ENCODE measurements at regions not wholly inside any gene's neighbourhood (a gene's known extent, or its start where the extent isn't known, plus 50 kb on each side); places are given as distances from the start of the nearest gene placed in this dataset.

DNA sequence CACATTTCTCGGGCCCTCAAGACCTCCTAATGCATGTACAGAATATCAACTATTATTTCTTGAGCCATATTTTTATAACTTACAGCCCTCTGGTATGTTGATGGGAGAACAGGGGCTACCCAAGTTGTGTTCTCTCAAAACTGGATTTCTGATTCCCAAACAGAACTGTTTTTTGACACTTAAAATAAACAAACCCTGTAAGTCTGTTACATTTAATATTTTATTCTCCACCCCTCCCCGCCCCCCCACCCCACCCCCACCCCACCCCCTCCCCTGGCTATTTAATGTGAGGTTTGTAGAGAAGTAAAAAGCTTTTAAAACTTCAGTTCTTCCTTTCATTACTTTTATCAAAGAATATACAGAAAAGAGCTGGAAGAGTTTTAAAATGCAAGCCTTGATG lies 77.9 kb downstream of the FOXB2 start (continued):
- TF ChIP-seq ZNF462 (CRISPR knock-in tag; IDR thresholded peaks at IDR 0.05) (no peak), JUNB (IDR thresholded peaks at IDR 0.05; ENCODE audit: unreplicated experiment) (no peak), ZNF114 (CRISPR knock-in tag; IDR thresholded peaks at IDR 0.05) (no peak), EZH2phosphoT487 (IDR thresholded peaks at IDR 0.05; ENCODE audit: unreplicated experiment) (no peak), CREB1 (CRISPR knock-in tag; IDR thresholded peaks at IDR 0.05; ENCODE audit: low read depth) (no peak), POLR2AphosphoS5 (IDR thresholded peaks at IDR 0.05; ENCODE audit: low read depth) (no peak), NANOG (IDR thresholded peaks at IDR 0.05; ENCODE audit: borderline replicate concordance) (no peak), STAT1 (IDR thresholded peaks at IDR 0.05; ENCODE audit: unreplicated experiment) (no peak), EZH2 (IDR thresholded peaks at IDR 0.05; ENCODE audit: low read depth, unreplicated experiment) (no peak)
- TF ChIP-seq, protein P1, sequence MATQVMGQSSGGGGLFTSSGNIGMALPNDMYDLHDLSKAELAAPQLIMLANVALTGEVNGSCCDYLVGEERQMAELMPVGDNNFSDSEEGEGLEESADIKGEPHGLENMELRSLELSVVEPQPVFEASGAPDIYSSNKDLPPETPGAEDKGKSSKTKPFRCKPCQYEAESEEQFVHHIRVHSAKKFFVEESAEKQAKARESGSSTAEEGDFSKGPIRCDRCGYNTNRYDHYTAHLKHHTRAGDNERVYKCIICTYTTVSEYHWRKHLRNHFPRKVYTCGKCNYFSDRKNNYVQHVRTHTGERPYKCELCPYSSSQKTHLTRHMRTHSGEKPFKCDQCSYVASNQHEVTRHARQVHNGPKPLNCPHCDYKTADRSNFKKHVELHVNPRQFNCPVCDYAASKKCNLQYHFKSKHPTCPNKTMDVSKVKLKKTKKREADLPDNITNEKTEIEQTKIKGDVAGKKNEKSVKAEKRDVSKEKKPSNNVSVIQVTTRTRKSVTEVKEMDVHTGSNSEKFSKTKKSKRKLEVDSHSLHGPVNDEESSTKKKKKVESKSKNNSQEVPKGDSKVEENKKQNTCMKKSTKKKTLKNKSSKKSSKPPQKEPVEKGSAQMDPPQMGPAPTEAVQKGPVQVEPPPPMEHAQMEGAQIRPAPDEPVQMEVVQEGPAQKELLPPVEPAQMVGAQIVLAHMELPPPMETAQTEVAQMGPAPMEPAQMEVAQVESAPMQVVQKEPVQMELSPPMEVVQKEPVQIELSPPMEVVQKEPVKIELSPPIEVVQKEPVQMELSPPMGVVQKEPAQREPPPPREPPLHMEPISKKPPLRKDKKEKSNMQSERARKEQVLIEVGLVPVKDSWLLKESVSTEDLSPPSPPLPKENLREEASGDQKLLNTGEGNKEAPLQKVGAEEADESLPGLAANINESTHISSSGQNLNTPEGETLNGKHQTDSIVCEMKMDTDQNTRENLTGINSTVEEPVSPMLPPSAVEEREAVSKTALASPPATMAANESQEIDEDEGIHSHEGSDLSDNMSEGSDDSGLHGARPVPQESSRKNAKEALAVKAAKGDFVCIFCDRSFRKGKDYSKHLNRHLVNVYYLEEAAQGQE (IDR thresholded peaks at IDR 0.05; ENCODE audit: unreplicated experiment): no peak

Data from GM23338 (cell line).